Amniotic epithelial cell (primary cell): ENCODE measurements at regions not wholly inside any gene's neighbourhood (a gene's known extent, or its start where the extent isn't known, plus 50 kb on each side); places are given as distances from the start of the nearest gene placed in this dataset.
A peak's percentile ranks its signal among the peaks of the same experiment; 100 is the strongest.
"Not testable (repeated sequence)": the region's sequence is repeated elsewhere in the genome, so short reads cannot be mapped to it uniquely, and the experiment has no call there.

Experiments used
- DNase-seq: peaks from one replicate; pipeline ENCODE4 v3.0.0-alpha.2; 2010; ENCODE audit warnings: low read depth

DNA sequence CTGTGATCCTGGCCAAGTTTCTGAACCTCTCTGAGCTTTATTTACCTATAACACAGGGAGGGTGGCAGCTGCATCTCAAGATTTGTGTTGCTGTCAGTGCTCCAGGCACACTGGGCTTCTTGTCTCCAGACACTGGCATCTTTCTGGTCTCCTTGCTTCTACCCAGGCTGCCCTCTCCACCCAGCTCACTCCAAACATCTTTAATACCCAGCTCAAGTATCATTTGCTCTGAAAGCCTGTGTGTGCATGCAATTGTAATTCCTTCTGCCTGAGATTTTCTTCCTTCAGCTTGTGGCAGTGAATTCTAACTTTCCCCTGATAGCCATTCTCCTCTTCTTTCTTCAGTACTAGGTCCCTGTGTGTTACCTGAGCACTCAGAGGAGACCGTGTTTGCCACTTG lies 50.7 kb upstream of the USP7 start:
- DNase-seq, result no peak

DNA sequence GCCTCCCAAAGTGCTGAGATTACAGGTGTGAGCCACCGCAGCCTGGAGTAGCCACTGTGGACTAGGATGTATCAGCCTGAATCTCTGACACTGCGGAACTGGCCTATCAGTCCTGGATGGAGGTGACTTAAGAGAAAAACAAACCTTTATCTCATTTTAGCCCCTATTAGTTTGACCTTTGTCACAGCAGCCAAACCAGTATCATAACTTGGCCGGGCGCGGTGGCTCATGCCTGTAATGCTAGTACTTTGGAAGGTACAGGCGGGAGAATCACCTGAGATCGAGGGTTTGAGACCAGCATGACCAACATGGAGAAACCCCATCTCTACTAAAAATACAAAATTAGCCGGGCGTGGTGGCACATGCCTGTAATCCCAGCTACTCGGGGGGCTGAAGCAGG lies 51.8 kb upstream of the USP7 start:
- no peak for DNase-seq

DNA sequence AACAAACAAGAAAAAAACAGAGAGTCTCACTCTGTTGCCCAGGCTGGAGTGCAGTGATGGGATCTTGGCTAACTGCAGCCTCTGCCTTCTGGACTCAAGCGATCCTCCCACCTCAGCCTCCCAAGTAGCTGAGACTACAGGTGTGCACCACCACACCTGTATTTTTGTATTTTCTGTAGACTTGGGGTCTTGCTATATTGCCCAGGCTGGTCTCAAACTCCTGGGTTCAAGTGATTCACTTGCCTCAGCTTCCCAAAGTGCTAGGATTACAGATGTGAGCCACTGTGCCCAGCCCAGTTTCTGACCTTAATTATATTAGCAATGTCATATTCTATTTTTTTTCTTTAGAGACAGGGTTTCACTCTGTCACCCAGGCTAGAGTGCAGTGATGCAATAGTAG lies 52.3 kb upstream of the USP7 start:
- DNase-seq, result not testable (repeated sequence)

DNA sequence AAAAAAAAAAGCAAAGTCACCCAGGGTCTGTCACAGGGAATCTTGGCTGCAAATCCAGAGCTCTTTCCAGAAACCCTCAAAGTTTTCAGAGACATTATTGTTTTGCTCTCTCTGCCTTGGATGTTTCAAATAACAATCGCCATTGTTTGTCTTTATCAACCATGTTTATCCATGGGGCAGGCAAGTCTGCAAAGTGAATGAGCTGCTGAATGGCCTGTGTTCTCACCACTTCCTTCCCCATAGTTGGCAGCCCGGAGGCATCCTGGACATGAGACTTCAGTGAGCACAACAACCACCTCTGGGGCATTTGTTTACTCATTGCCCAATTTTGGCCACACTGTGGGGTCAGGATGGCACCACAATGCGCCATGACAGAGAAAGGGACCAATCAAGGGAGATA lies 53.1 kb upstream of the USP7 start:
- no peak for DNase-seq

DNA sequence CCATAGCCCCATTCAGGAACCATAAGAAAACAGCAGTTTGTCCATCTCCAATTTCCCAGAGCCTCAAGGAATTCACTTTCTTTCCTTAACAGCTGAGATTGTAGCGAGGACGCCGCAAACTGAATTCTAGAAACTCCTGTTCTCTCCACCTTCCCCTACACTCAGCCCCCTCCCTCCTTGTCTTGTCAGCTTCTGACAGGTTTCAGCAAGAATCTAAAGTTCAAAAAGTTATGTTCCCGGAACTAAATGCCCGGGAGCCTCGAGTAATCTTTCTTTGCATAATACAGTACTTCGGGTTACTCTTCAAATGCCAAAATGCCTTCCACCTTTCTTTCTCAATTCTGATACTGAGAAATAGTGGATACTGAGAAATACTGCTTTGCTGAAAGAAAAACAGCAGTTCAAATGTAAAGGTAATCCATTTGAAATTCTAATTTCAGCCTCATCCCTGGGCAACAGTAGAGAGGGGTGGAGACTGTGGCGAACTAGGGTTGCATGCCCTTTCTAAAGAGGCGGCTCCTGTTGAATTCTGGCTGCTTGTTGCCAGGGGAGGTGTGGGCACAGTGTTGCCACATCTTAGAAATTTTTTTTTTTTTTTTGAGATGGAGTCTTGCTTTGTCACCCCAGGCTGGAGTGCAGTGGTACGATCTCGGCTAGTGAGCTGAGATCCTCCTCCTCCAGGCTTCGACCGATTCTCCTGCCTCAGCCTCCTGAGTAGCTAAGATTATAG lies 63.5 kb upstream of the USP7 start:
- no peak for DNase-seq

DNA sequence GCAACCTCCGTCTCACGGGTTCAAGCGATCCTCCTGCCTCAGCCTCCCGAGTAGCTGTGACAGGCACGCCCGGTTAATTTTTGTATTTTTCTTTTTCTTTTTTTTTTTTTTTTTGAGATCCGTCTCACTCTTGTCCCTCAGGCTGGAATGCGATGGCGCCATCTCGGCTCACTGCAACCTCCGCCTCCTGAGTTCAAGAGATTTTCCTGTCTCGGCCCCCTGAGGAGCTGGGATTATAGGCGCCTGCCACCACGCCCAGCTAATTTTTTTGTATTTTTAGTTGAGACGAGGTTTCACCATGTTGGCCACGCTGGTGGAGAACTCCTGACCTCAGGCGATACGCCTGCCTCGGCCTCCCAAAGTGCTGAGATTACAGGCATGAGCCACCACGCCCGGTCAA lies 63.0 kb upstream of the HAPSTR1 start:
- DNase-seq, result not testable (repeated sequence)

- DNase-seq, result no peak
Measured at GRCh38 chr16:9031107-9031506, 60.3 kb upstream of the HAPSTR1 start.

DNA sequence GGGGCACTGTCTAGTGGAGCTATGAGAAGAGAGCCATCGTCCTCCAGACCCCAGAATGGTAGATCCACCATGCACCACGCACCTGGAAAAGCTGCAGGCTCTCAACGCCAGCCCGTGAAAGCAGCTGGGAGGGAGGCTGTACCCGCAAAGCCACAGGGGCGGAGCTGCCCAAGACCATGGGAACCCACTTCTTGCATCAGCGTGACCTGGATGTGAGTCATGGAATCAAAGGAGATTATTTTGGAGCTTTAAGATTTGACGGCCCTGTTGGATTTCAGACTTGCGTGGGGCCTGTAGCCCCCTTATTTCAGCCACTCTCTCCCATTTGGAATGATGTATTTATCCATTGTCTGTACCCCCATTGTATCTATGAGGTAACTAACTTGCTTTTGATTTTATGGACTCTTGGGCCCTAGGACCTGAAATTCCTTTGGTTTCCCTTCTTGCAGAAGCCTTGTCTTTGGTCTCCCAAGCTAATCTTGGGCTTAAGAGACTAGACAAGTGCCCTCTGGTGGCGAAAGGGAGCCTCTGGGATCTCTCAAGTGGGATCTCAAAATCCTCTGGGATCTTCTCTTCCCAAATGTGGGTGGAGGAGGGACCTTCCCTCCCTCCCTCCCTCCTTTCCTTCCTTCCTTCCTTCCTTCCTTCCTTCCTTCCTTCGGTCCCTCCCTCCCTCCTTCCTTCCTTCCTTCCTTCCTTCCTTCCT lies 58.2 kb upstream of the HAPSTR1 start:
- DNase-seq, result peak; percentile 86

DNA sequence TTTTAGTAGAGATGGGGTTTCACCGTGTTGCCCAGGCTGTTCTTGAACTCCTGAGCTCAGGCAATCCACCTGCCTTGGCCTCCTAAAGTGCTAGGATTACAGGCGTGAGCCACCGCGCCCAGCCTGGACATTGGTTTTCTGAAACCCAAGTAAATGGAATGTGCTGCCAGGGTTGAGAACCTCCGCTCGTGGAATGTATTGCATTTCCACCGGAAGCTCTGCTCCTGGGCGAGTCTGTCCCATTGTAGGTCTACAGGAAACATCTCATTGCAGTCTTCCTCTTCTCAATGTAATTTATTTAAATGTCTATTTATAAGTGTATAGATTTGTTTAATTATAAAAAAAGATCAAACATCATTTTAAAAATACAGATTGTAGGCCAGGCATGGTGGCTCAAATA lies 57.4 kb upstream of the HAPSTR1 start:
- no peak for DNase-seq

DNA sequence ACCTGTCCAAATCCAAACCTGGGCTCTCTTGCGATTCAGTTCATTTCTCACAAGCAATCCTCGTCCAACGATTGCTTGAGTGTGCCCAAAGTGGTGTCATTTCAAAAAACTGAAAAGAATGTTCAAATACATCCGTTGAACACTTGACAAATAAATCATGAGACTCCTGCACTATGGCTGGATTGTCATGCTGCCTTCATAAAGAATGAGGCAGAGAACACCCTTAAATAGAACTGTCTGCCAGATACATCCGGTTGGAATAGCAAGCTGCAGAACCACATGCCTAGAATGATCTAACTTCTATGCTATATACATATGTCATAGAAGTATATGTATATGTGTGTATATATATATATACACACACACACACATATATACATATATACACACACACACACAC lies 55.4 kb upstream of the HAPSTR1 start:
- DNase-seq, result no peak

GRCh38 chr16:9039210-9039609 lies 52.2 kb upstream of the HAPSTR1 start:
- DNase-seq, result peak; percentile 67

DNA sequence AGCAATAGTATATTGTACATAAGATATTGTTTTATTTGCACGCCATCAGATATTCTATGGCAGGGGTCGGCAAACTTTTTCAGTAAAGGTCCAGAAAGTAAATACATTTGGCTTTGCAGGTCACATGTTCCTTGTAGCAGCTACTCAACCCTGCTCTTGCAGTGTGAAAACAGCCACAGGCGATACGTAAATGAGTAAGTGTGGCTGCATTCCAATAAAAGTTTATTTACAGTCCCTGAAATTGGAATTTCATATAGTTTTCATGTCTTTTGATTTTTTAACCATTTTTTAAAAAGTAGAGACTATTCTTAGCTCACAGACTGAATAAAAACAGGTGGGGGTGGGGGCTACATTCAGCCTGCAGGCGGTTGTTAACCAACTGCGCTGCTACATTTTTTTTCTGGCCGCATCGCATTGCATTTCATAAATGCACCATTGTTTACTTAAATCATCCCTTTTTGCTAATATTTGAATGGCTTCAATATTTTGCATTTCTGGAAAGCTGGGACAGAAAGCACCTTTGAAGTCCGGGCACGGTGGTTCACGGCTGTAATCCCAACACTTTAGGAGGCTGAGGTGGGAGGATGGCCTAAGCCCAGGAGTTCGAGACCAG lies 50.5 kb upstream of the HAPSTR1 start:
- no peak for DNase-seq
